GM12865 (cell line): ENCODE measurements at regions not wholly inside any gene's neighbourhood (a gene's known extent, or its start where the extent isn't known, plus 50 kb on each side); places are given as distances from the start of the nearest gene placed in this dataset.
"Not testable (repeated sequence)": the region's sequence is repeated elsewhere in the genome, so short reads cannot be mapped to it uniquely, and the experiment has no call there.

Source experiments
- DNase-seq: peaks from one replicate; pipeline ENCODE4 v3.0.0; 2010; ENCODE audit warnings: low read depth
- H3K4me3 ChIP-seq: 2 replicates; pipeline ENCODE4 v1.5.1; 2011; ENCODE audit warnings: mild to moderate bottlenecking, low read depth, low read length, control low read depth
- CTCF ChIP-seq: IDR thresholded peaks from 2 replicates; pipeline ENCODE4 v1.5.1; 2011; ENCODE audit warnings: low read length, control low read depth, low read depth, inconsistent platforms; ENCODE audit not compliant: insufficient read depth; ENCODE audit errors: missing control alignments

- no peak overlapping the region for H3K4me3 ChIP-seq
- no peak for TF ChIP-seq CTCF
- no peak for DNase-seq
Measured at GRCh38 chr5:106474066-106474465, 1196.7 kb downstream of the EFNA5 start.

GRCh38 chr5:106459541-106459940 is 1211.2 kb downstream of the EFNA5 start:
- no peak for TF ChIP-seq CTCF
- no peak overlapping the region for H3K4me3 ChIP-seq
- no peak for DNase-seq

DNA sequence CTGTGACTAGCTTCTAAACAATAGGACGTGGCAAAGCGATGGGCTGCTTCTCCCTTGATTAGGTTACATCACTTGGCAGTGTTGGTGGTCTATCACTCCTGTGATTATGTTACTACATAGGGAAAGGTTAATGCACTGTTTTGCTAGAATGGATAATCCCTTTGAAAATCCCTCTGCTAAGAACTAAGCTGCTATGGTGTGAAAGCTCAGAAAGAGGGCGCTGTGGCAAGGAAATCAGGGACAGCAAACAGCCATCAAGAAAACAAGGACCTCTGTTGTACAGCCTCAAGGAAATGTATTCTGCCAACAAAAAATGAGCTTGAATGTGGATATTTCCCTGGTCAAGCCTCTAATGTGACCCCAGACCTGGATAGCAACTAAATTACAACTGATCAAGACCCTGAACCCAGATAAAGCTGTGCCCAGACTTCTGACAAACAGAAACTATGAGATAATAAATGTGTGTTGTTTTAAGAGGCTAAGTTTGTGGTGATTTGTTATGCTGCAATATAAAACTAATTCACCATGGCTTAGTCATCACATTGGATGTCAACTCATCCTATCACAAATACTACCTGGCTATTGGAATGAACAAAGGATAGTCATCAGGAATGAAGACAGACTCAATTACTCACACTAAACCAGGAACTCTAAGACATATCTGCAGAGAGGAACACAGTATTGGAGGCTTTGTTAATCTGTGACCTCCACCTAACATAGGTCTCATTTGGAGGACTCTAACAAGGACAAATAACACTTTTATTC is 1215.9 kb downstream of the EFNA5 start:
- peak; percentile 37 for TF ChIP-seq CTCF
- H3K4me3 ChIP-seq, result no peak overlapping the region
- peak; percentile 47 for DNase-seq

GRCh38 chr5:106454050-106454449 is 1216.7 kb downstream of the EFNA5 start:
- TF ChIP-seq CTCF, result no peak
- no peak overlapping the region for H3K4me3 ChIP-seq
- peak; percentile 37 for DNase-seq

DNA sequence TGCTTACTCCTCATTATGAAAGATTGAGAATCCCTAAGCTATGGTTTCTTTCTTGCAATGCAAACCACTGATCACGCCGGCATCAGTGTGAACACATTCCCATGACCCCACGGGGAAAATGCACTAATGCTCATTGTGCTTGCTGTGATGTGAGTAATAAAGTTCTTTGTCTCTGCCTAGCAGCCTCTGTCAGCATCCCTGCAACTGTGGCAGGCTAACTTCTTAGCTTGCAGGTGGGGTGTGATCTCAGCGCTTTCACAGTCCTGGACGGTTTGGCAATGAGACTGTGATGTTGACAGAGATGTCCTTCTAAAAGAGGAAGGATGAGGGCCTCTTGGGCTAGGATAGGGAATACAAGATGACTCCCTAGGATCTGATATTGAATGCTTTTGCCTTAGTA is 1218.7 kb downstream of the EFNA5 start:
- TF ChIP-seq CTCF, result no peak
- H3K4me3 ChIP-seq, result peak overlapping the region; percentile 34
- DNase-seq, result peak; percentile 48

DNA sequence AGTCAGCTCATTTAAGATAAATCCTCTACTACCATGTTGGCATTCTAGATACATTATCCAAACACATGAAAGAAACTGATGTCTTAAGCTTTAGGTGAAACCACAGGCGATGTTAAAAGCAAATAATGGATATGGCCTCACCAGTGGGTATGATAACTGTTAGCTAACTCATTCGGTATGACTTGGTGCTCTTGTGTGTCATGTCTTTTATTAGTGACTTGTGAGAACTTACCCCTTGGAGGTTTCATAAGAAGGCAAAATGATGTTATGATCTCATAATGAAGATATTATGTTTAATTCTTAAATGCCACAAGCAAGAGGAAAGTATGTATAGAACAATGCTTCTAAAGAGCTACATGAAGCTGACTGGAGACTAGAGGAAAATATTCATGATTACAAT is 1227.0 kb downstream of the EFNA5 start:
- TF ChIP-seq CTCF, result no peak
- no peak overlapping the region for H3K4me3 ChIP-seq
- no peak for DNase-seq

GRCh38 chr5:106435185-106435584 is 1235.6 kb downstream of the EFNA5 start:
- no peak for TF ChIP-seq CTCF
- H3K4me3 ChIP-seq, result no peak overlapping the region
- no peak for DNase-seq

GRCh38 chr5:106430733-106431132 is 1240.0 kb downstream of the EFNA5 start:
- not testable (repeated sequence) for DNase-seq, H3K4me3 ChIP-seq
